NCI-H146 treated with DMSO at 0.1 percent for 48 hours (cell line): ENCODE measurements at regions not wholly inside any gene's neighbourhood (a gene's known extent, or its start where the extent isn't known, plus 50 kb on each side); places are given as distances from the start of the nearest gene placed in this dataset.
A peak's percentile ranks its signal among the peaks of the same experiment; 100 is the strongest.

Experiments used
- DNase-seq: peaks from one replicate; lab custom pipeline; 2025; ENCODE audit not compliant: unreplicated experiment; lab: John Stamatoyannopoulos, UW

GRCh38 chr12:20174528-20175175 lies 193.7 kb upstream of the PDE3A start:
- DNase-seq: no peak

GRCh38 chr12:20175704-20176388 lies 192.5 kb upstream of the PDE3A start:
- DNase-seq: peak; percentile 20

- no peak for DNase-seq
Observed at GRCh38 chr12:20181416-20182180, 186.7 kb upstream of the PDE3A start.

- no peak for DNase-seq
Observed at GRCh38 chr12:20183563-20183962, 184.8 kb upstream of the PDE3A start.

GRCh38 chr12:20184514-20184913 lies 183.8 kb upstream of the PDE3A start:
- DNase-seq: no peak

- DNase-seq: no peak
Observed at GRCh38 chr12:20187456-20187855, 180.9 kb upstream of the PDE3A start.

GRCh38 chr12:20188930-20189653 lies 179.2 kb upstream of the PDE3A start:
- no peak for DNase-seq

- DNase-seq: no peak
Observed at GRCh38 chr12:20189767-20190166, 178.6 kb upstream of the PDE3A start.

- DNase-seq: peak; percentile 12
Observed at GRCh38 chr12:20194171-20194570, 174.2 kb upstream of the PDE3A start.

GRCh38 chr12:20196767-20197166 lies 171.6 kb upstream of the PDE3A start:
- no peak for DNase-seq

- DNase-seq: no peak
Observed at GRCh38 chr12:20197411-20197810, 170.9 kb upstream of the PDE3A start.

- DNase-seq: no peak
Observed at GRCh38 chr12:20199780-20200179, 168.6 kb upstream of the PDE3A start.

- DNase-seq: no peak
Observed at GRCh38 chr12:20201733-20202132, 166.6 kb upstream of the PDE3A start.

- no peak for DNase-seq
Observed at GRCh38 chr12:20205854-20206253, 162.5 kb upstream of the PDE3A start.

GRCh38 chr12:20206410-20206809 lies 161.9 kb upstream of the PDE3A start:
- no peak for DNase-seq

- no peak for DNase-seq
Observed at GRCh38 chr12:20210621-20211215, 157.6 kb upstream of the PDE3A start.

- DNase-seq: no peak
Observed at GRCh38 chr12:20211541-20211940, 156.8 kb upstream of the PDE3A start.

GRCh38 chr12:20211981-20212421 lies 156.3 kb upstream of the PDE3A start:
- DNase-seq: no peak

- DNase-seq: peak; percentile 74
Observed at GRCh38 chr12:20212658-20213555, 155.4 kb upstream of the PDE3A start.
